GM19328 (cell line): ENCODE measurements at regions not wholly inside any gene's neighbourhood (a gene's known extent, or its start where the extent isn't known, plus 50 kb on each side); places are given as distances from the start of the nearest gene placed in this dataset.

Experiments
- ATAC-seq: cut with Tn5 transposase; IDR thresholded peaks from one replicate; pipeline ENCODE4 v1.9.1; 2021; ENCODE audit warnings: mild to moderate bottlenecking, moderate library complexity; ENCODE audit not compliant: unreplicated experiment

DNA sequence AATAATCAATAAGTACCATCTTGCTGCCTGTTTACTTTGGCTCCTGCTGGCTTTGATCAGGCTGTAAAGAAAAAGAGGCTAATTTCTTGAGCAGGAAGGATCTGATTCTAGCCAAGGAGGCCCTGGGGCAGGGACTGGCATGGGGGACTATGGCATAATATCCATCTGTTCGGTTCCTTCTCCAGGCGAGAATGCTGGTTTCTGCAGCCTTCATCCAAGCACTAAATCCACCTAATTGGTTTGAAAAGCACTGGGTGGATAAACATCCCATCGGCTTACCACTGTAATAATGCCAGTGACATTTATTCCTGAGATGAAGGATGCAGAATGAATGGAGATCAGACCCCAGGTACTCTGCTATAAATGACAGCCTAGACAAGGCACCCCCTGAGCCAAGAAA is 180.0 kb upstream of the ASIC2 start:
- no peak for ATAC-seq

DNA sequence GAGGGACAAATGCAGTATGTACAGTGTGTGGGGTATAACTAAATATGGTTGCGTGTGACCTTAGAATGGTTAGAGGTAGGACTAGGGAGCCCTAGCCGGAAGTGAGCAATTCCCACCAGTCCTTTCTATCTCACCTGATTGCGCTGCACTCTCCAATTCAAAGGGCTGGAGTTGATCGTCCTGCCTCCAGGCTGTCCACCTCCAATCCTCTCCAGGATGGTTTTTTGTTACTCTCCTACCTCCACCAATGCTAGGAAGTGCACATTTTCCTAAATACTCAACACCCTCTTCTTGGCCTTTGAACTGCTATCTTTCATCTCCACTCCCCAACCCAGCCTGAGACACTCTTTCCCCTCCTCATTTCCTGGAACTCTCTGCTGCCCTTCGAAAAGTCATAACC is 181.7 kb upstream of the ASIC2 start:
- no peak for ATAC-seq

GRCh38 chr17:33475594-33475993 is 182.5 kb upstream of the ASIC2 start:
- no peak for ATAC-seq

DNA sequence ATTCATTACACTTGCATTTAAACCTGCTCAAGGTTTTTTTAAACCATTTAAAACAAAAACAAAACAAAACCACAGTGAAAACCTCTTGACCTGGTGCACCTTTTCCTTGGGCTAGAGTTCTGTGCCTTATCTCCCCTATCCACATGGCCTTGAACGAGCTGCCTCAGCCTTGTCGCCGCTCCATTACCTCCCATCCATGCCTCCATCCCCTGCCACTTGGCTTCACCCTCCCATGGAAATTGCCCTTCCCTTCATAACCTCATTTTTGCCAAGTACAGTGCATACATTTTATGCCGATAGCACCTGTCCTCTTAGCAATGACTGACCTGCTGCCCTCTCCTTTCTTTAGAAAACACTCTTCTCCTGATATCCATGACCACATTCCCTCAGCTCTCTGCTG is 188.6 kb upstream of the ASIC2 start:
- ATAC-seq: no peak

GRCh38 chr17:33482636-33483035 is 189.5 kb upstream of the ASIC2 start:
- ATAC-seq: no peak

DNA sequence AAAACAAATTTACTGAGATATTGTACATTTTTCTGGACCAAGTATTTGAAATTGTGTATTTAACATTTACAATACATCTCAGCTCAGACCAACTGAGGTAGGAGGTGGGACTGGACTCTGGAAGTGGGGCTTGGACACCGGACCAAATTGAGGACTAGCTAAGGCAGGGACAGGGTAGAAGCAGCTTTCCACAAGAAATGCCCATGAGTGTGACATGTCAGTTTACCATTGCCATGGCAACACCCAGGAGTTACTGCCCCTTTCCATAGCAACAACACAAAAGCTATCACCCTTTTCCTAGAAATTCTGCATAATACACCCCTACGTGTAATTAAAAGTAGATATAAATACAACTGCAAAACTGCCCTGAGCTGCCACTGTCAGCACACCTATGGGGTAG is 191.5 kb upstream of the ASIC2 start:
- no peak for ATAC-seq

DNA sequence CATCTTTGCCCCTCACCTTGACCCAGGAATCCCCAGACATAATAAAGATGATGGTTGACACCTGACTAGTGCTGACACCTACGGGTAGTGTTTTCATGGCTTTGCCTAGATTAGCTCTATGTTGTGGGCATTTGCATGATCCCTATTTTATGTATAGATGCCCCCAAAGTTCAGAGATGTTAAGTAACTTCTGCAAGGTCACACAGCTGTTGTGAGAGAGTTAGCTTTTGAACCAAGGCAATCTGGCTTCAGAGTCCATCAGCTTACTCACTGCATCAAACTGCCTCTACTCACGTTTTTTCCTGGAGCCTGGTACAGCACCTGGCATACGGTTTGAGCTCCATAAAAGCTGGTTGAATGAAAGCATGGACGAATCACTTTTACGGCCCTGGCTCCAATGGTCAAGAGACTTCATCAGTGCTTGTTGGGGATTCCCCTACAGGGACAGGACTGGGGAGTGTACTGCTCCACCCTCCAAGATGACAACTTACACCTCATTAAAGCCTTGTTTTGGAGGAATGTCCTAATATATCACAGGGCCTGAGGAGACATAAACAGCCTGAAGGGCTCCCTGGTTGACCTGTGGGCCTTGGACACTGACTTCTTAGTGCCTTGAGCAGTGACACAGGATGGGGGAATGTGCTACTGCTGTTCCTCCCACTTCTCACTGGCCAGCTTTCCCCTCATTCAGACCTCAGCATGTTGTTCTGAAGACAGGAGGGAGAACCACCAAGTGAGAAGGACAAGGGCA is 193.2 kb upstream of the ASIC2 start:
- ATAC-seq: no peak

DNA sequence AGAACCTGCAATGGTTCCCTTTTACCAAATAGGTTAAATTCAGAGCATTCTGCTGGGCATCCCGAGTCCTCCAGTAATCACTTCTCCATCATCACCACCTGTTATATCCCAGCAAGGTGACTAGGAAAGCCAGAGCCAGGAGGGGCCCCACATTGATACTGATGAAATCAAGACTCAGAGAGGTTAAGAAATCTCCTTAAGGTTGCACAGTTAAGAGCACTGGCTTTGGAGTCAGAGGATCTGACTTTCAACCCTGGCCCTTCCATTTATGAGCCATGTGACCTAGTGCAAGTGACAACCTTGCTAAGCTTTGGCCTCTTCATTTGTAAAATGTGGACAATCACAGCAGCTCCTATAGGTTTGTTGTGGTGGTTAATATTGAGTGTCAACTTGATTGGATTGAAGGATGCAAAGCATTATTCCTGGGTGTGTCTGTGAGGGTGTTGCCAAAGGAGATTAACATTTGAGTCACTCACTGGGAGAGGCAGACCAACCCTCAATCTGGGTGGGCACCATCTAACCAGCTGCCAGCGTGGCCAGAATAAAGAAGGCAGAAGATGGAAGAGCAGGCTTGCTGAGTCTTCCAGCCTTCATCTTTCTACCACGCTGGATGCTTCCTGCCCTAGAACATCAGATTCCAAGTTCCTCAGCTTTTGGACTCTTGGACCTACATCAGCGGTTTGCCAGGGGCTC is 194.2 kb upstream of the ASIC2 start:
- no peak for ATAC-seq

- ATAC-seq: no peak
These were observed 198.9 kb upstream of the ASIC2 start for GRCh38 chr17:33491871-33492481.

GRCh38 chr17:33492731-33493265 is 199.7 kb upstream of the ASIC2 start:
- ATAC-seq: no peak

GRCh38 chr17:33493566-33493965 is 200.5 kb upstream of the ASIC2 start:
- no peak for ATAC-seq

DNA sequence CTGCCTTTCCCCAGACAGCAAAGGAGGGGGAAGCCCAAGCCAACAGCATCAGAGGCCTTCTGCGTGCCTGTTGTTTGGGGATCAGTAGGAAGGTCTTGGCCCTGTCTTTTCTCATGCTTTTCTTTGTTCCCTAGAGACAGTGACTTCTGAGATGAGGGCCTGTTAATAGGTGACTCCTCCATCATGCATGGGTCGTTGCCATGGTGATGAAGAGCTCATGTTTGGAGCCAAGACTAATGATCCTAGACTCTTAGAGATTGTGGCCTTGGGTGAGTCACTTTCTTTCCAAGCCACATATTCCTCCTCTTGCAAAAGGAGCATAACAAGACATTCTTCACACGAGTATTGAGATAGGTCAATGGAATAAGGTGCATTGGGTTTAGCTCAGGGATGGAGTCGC is 201.1 kb upstream of the ASIC2 start:
- no peak for ATAC-seq

- ATAC-seq: no peak
These were observed 204.5 kb upstream of the ASIC2 start for GRCh38 chr17:33497623-33498022.

- ATAC-seq: no peak
These were observed 205.0 kb upstream of the ASIC2 start for GRCh38 chr17:33498069-33498468.

GRCh38 chr17:33499040-33499439 is 205.9 kb upstream of the ASIC2 start:
- no peak for ATAC-seq

GRCh38 chr17:33500151-33500550 is 207.1 kb upstream of the ASIC2 start:
- no peak for ATAC-seq

GRCh38 chr17:33501185-33501584 is 208.1 kb upstream of the ASIC2 start:
- no peak for ATAC-seq

- no peak for ATAC-seq
These were observed 211.5 kb upstream of the ASIC2 start for GRCh38 chr17:33504571-33504970.

DNA sequence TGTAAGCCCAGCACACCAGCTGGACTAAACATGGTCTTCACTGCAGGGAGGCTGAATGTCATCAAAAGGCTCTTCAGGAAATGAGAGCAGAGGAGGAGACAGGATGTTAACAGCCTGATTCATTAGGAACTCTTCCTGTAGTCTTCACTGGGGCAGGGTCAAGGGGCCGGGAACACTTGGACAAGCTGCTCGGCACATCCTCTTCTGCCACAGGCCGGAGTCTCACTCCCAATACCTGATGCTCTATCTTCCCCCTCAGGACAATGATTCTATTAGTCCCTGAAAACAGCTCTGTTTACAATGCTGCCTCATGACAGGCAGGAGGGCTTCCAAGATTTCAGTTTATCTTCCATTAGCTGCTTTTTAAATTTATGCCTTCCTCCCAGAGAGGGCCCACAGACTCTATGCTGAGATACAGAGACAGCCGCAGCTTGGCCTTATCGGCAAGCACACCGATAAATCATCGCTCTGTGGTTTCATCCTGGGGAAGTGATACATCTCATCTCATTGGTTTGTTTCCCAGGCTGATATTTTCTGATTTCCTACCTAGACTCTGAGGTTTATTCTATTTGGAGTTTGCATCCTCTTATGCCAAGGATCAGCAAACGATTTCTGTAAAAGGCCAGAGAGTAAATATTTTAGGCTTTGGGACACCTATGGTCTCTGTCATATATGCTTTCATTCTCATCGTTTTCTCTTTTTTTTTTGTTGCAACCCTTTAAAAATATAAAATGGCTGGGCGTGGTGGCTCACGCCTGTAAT is 214.0 kb upstream of the ASIC2 start:
- no peak for ATAC-seq

- ATAC-seq: no peak
These were observed 215.1 kb upstream of the ASIC2 start for GRCh38 chr17:33508215-33508614.

- ATAC-seq: no peak
These were observed 216.2 kb upstream of the ASIC2 start for GRCh38 chr17:33509331-33509730.
